Astrocyte of the cerebellum (primary cell): ENCODE measurements at regions not wholly inside any gene's neighbourhood (a gene's known extent, or its start where the extent isn't known, plus 50 kb on each side); places are given as distances from the start of the nearest gene placed in this dataset.

ENCODE experiments used
- DNase-seq: peaks from one replicate; pipeline ENCODE4 v3.0.0-alpha.2; 2011; ENCODE audit warnings: low read depth
- H3K4me3 ChIP-seq: 2 replicates; pipeline ENCODE4 v1.5.1; 2011; ENCODE audit warnings: mild to moderate bottlenecking, low read depth, low read length, moderate library complexity
- CTCF ChIP-seq: IDR thresholded peaks from 2 replicates; pipeline ENCODE4 v1.5.1; 2012; ENCODE audit warnings: low read length, low read depth, moderate library complexity, mild to moderate bottlenecking; ENCODE audit errors: missing control alignments
- in situ Hi-C: cut with HindIII; loops from 2 replicates; pipeline ENCODE4 v1.10.0; 2017; ENCODE audit warnings: low sequenced_read_pairs

GRCh38 chr2:122652670-122653069, 897.2 kb downstream of the TSN start:
- no peak overlapping the region for H3K4me3 ChIP-seq
- in situ Hi-C loops, result no loop called here
- no peak for TF ChIP-seq CTCF
- DNase-seq, result no peak

GRCh38 chr2:122656403-122656802, 901.0 kb downstream of the TSN start:
- no peak overlapping the region for H3K4me3 ChIP-seq
- TF ChIP-seq CTCF, result no peak
- in situ Hi-C loops, result no loop called here
- DNase-seq, result no peak

- in situ Hi-C loops, result no loop called here
- no peak for TF ChIP-seq CTCF
- H3K4me3 ChIP-seq, result no peak overlapping the region
- no peak for DNase-seq
Measured at GRCh38 chr2:122660786-122661634, 905.6 kb downstream of the TSN start.

- DNase-seq, result no peak
- H3K4me3 ChIP-seq, result no peak overlapping the region
- TF ChIP-seq CTCF, result no peak
- in situ Hi-C loops, result no loop called here
Measured at GRCh38 chr2:122663620-122664019, 908.2 kb downstream of the TSN start.

- no peak overlapping the region for H3K4me3 ChIP-seq
- DNase-seq, result no peak
- in situ Hi-C loops, result no loop called here
- TF ChIP-seq CTCF, result no peak
Measured at GRCh38 chr2:122669627-122670026, 914.2 kb downstream of the TSN start.

- DNase-seq, result no peak
- TF ChIP-seq CTCF, result no peak
- no peak overlapping the region for H3K4me3 ChIP-seq
- in situ Hi-C loops, result no loop called here
Measured at GRCh38 chr2:122670897-122671296, 915.4 kb downstream of the TSN start.
